HL-60 (cell line): ENCODE measurements at regions not wholly inside any gene's neighbourhood (a gene's known extent, or its start where the extent isn't known, plus 50 kb on each side); places are given as distances from the start of the nearest gene placed in this dataset.

ENCODE experiments used
- CTCF ChIP-seq: IDR thresholded peaks from one replicate; pipeline ENCODE4 v1.5.1; 2011; ENCODE audit warnings: low read length, control low read depth, inconsistent platforms; ENCODE audit not compliant: insufficient read depth
- GABPA ChIP-seq: IDR thresholded peaks from 2 replicates; pipeline ENCODE4 v1.6.1; 2012; ENCODE audit warnings: low read depth
- POLR2AphosphoS5 ChIP-seq: IDR thresholded peaks from 2 replicates; pipeline ENCODE4 v1.6.1; 2012; ENCODE audit warnings: low read depth
- REST ChIP-seq: IDR thresholded peaks from 2 replicates; pipeline ENCODE4 v1.6.1; 2012; ENCODE audit warnings: low read depth; ENCODE audit not compliant: insufficient replicate concordance
- SPI1 ChIP-seq: IDR thresholded peaks from 2 replicates; pipeline ENCODE4 v1.6.1; 2012; ENCODE audit warnings: low read depth, mild to moderate bottlenecking, borderline replicate concordance

- no peak for TF ChIP-seq CTCF
- TF ChIP-seq GABPA, result no peak
- no peak for TF ChIP-seq REST
- TF ChIP-seq POLR2AphosphoS5, result no peak
- TF ChIP-seq SPI1, result no peak
Measured at GRCh38 chr9:38207247-38207778, 138.3 kb upstream of the SHB start.
